CD14-positive monocyte (primary cell): ENCODE measurements at regions not wholly inside any gene's neighbourhood (a gene's known extent, or its start where the extent isn't known, plus 50 kb on each side); places are given as distances from the start of the nearest gene placed in this dataset.

Experiments
- DNase-seq, 3 donors: peaks; one replicate each; pipeline ENCODE4 v3.0.0-alpha.2; 2011 to 2022
- H2AFZ ChIP-seq: 2 replicates; pipeline ENCODE4 v1.6.0; 2012; ENCODE audit warnings: mild to moderate bottlenecking, low read depth, low read length, inconsistent platforms; ENCODE audit not compliant: insufficient read depth, poor library complexity, severe bottlenecking
- H3K27ac ChIP-seq, 2 donors: 1 replicate in 1 of 2; 2 replicates in 1 of 2; pipeline ENCODE4 v1.5.1; 2012 to 2013; ENCODE audit warnings: low read length in 2 of 2, control low read depth in 1 of 2, inconsistent platforms in 1 of 2, low read depth in 1 of 2, mild to moderate bottlenecking in 1 of 2
- H3K27me3 ChIP-seq, 2 donors: one replicate each; pipeline versions ENCODE4 v1.6.0 to v1.6.1; 2011 to 2013; ENCODE audit warnings: low read length in 2 of 2; ENCODE audit not compliant: control insufficient read depth in 2 of 2, insufficient read depth in 2 of 2
- H3K36me3 ChIP-seq, 2 donors: replicated peaks in 1 of 2; 1 replicate in 1 of 2; 2 replicates in 1 of 2; pipeline versions ENCODE4 v1.5.1 to v1.6.1; 2012 to 2013; ENCODE audit warnings: low read length in 2 of 2, control low read depth in 1 of 2, inconsistent platforms in 1 of 2, mild to moderate bottlenecking in 1 of 2; ENCODE audit not compliant: insufficient read depth in 2 of 2, control insufficient read depth in 1 of 2
- H3K4me1 ChIP-seq, 2 donors: 1 replicate in 1 of 2; 2 replicates in 1 of 2; pipeline versions ENCODE4 v1.5.1 to v1.6.1; 2012 to 2013; ENCODE audit warnings: low read length in 2 of 2, control low read depth in 1 of 2, inconsistent platforms in 1 of 2, mild to moderate bottlenecking in 1 of 2, moderate library complexity in 1 of 2; ENCODE audit not compliant: insufficient read depth in 2 of 2, control insufficient read depth in 1 of 2
- H3K4me2 ChIP-seq: replicated peaks from 2 replicates; pipeline ENCODE3; 2012; ENCODE audit warnings: low read length, moderate library complexity, mild to moderate bottlenecking; ENCODE audit not compliant: poor library complexity, severe bottlenecking; ENCODE audit errors: extremely low read depth
- H3K4me3 ChIP-seq, 3 experiments: fragments of 200-600 bp in 1 of 3; sonication (generic) in 1 of 3; replicated peaks in 1 of 3; 1 replicate in 2 of 3; 2 replicates in 1 of 3; pipeline ENCODE4 v1.5.1; 2011 to 2013; ENCODE audit warnings: low read length in 3 of 3, mild to moderate bottlenecking in 3 of 3, control low read depth in 2 of 3, low read depth in 2 of 3, inconsistent platforms in 1 of 3, moderate library complexity in 1 of 3
- H3K79me2 ChIP-seq: 2 replicates; pipeline ENCODE4 v1.6.0; 2012; ENCODE audit warnings: mild to moderate bottlenecking, control low read depth, inconsistent platforms, low read length, moderate library complexity; ENCODE audit not compliant: insufficient read depth
- H3K9ac ChIP-seq: 2 replicates; pipeline ENCODE4 v1.6.0; 2017; ENCODE audit warnings: low read length, mild to moderate bottlenecking; ENCODE audit not compliant: insufficient read depth, poor library complexity, severe bottlenecking
- H3K9me3 ChIP-seq, 2 donors: replicated peaks in 1 of 2; 1 replicate in 1 of 2; 2 replicates in 1 of 2; pipeline versions ENCODE4 v1.5.1 to v1.6.1; 2012 to 2013; ENCODE audit warnings: low read length in 2 of 2, control low read depth in 1 of 2; ENCODE audit not compliant: control insufficient read depth in 1 of 2, insufficient read depth in 1 of 2
- H4K20me1 ChIP-seq: 2 replicates; pipeline ENCODE4 v1.6.0; 2012; ENCODE audit warnings: mild to moderate bottlenecking, low read length, control low read depth, moderate library complexity; ENCODE audit not compliant: insufficient read depth
- H3K27ac Mint-ChIP-seq, 7 donors: one replicate each; pipeline ENCODE4 v1.8.0; 2020; ENCODE audit warnings: mild to moderate bottlenecking in 7 of 7, mixed read lengths in 7 of 7, moderate library complexity in 6 of 7, inconsistent platforms in 2 of 7
- H3K27me3 Mint-ChIP-seq, 3 donors: one replicate each; pipeline ENCODE4 v1.8.0; 2021 to 2022; ENCODE audit warnings: low read depth in 3 of 3, mild to moderate bottlenecking in 3 of 3, mixed read lengths in 3 of 3, moderate library complexity in 3 of 3, inconsistent platforms in 1 of 3
- H3K36me3 Mint-ChIP-seq, 2 donors: one replicate each; pipeline ENCODE4 v1.8.0; 2020; ENCODE audit warnings: mixed read lengths in 2 of 2, inconsistent platforms in 1 of 2, mild to moderate bottlenecking in 1 of 2
- H3K4me1 Mint-ChIP-seq: one replicate; pipeline ENCODE4 v1.8.0; 2020; ENCODE audit warnings: mild to moderate bottlenecking, mixed read lengths
- H3K4me3 Mint-ChIP-seq, 2 donors: one replicate each; pipeline ENCODE4 v1.8.0; 2020; ENCODE audit warnings: mild to moderate bottlenecking in 2 of 2, mixed read lengths in 2 of 2, moderate library complexity in 1 of 2
- H3K9me3 Mint-ChIP-seq, 7 donors: one replicate each; pipeline ENCODE4 v1.8.0; 2020 to 2022; ENCODE audit warnings: mixed read lengths in 7 of 7, mild to moderate bottlenecking in 6 of 7, moderate library complexity in 6 of 7, inconsistent platforms in 2 of 7
- CTCF ChIP-seq: fragments of 200-600 bp; IDR thresholded peaks from one replicate; pipeline ENCODE4 v1.8.0; 2022; ENCODE audit warnings: antibody characterized with exemption, mild to moderate bottlenecking
- WGBS: methylation state at CpG from one replicate; pipeline ENCODE4 v1.1.5; 2013; ENCODE audit warnings: missing lambda C conversion rate; ENCODE audit not compliant: insufficient coverage; 5-methylcytosine and 5-hydroxymethylcytosine counted together
- intact Hi-C, 2 donors: fragments of 100-400 bp; cut with micrococcal nuclease; formaldehyde crosslinking; loops; one replicate each; pipeline versions ENCODE4 v1.15.0 to v1.15.1; 2023

- intact Hi-C loops = no loop called here
- no peaks in the 10 kb centered on the region for H3K9me3 ChIP-seq
- H3K4me2 ChIP-seq = no peak overlapping the region
- no peak for DNase-seq
- no peak overlapping the region for H3K27ac ChIP-seq
- H3K9ac ChIP-seq = no peak overlapping the region
- no peak overlapping the region for H2AFZ ChIP-seq
- no peak for TF ChIP-seq CTCF
- Mint-ChIP-seq H3K27ac (no peak overlapping the region), H3K4me1 (no peaks in the 10 kb centered on the region), H3K27me3 (no peaks in the 10 kb centered on the region), H3K36me3 (no peaks in the 10 kb centered on the region), H3K9me3 (peaks cover 0 to 3% (median 0%) of the 10 kb centered on the region in 7 donors), H3K4me3 (no peak overlapping the region)
- no peaks in the 10 kb centered on the region for H3K27me3 ChIP-seq
- H3K4me3 ChIP-seq = no peak overlapping the region
- H3K4me1 ChIP-seq = no peaks in the 10 kb centered on the region
- no peaks in the 10 kb centered on the region for H3K79me2 ChIP-seq
- H3K36me3 ChIP-seq = no peaks in the 10 kb centered on the region
- 86% methylated on average over 2 of the region's 2 CpGs for WGBS
- H4K20me1 ChIP-seq = no peaks in the 10 kb centered on the region
Measured at GRCh38 chr2:60003076-60003475, 550.4 kb downstream of the BCL11A start.

GRCh38 chr2:60002183-60002867 lies 551.1 kb downstream of the BCL11A start:
- no peak overlapping the region for H3K4me3 Mint-ChIP-seq
- H3K9me3 Mint-ChIP-seq = no peaks in the 10 kb centered on the region
- no peaks in the 10 kb centered on the region for H3K36me3 Mint-ChIP-seq
- H3K4me1 Mint-ChIP-seq = no peaks in the 10 kb centered on the region
- no peak overlapping the region for H3K4me2 ChIP-seq
- intact Hi-C loops = no loop called here
- H3K79me2 ChIP-seq = no peaks in the 10 kb centered on the region
- no peak overlapping the region for H2AFZ ChIP-seq
- TF ChIP-seq CTCF = no peak
- H3K4me3 ChIP-seq = no peak overlapping the region
- H3K4me1 ChIP-seq = no peaks in the 10 kb centered on the region
- H3K27me3 ChIP-seq = no peaks in the 10 kb centered on the region
- no peak overlapping the region for H3K27ac ChIP-seq
- no peak overlapping the region for H3K27ac Mint-ChIP-seq
- no peak for DNase-seq
- no peaks in the 10 kb centered on the region for H4K20me1 ChIP-seq
- H3K27me3 Mint-ChIP-seq = no peaks in the 10 kb centered on the region
- H3K36me3 ChIP-seq = no peaks in the 10 kb centered on the region
- 43% methylated on average over 1 of the region's 3 CpGs for WGBS
- no peaks in the 10 kb centered on the region for H3K9me3 ChIP-seq
- H3K9ac ChIP-seq = no peak overlapping the region
